IMR-90 (cell line): ENCODE measurements at regions not wholly inside any gene's neighbourhood (a gene's known extent, or its start where the extent isn't known, plus 50 kb on each side); places are given as distances from the start of the nearest gene placed in this dataset.

Source experiments
- ATAC-seq: fragments of 200-7000 bp; cut with Tn5 transposase; 2 replicates; pipeline ENCODE4 v1.9.1; 2020; ENCODE audit warnings: low read depth, mild to moderate bottlenecking, moderate library complexity
- BruUV-seq: library from RNA; stranded (reverse); fragments of 400-500 nt; replicated peaks from 2 replicates; lab custom pipeline; 2021; lab: Mats Ljungman, UMichigan
- CTCF ChIA-PET: fragments of 300-600 bp; formaldehyde crosslinking; extraction: SDS; loops from one replicate; lab custom pipeline; 2021; ENCODE audit warnings: antibody characterized with exemption; lab: Yijun Ruan, JAX
- POLR2A ChIA-PET: fragments of 300-600 bp; sonication (Branson Sonifier 250); formaldehyde crosslinking; loops from one replicate; lab custom pipeline; 2022; ENCODE audit warnings: antibody characterized with exemption; ENCODE audit not compliant: unreplicated experiment; lab: Charles Lee
- DNase-seq: peaks from one replicate; pipeline ENCODE4 v3.0.0; 2013
- H2AFZ ChIP-seq: replicated peaks from 2 replicates; pipeline ENCODE3; 2013; ENCODE audit warnings: low read length, mild to moderate bottlenecking; ENCODE audit not compliant: poor library complexity
- H2AK5ac ChIP-seq: 2 replicates; pipeline ENCODE4 v1.6.1; 2013; ENCODE audit warnings: low read depth, low read length, inconsistent platforms
- H2AK9ac ChIP-seq: replicated peaks from 2 replicates; pipeline ENCODE3; 2013; ENCODE audit warnings: mild to moderate bottlenecking, low read depth, low read length, moderate library complexity; ENCODE audit not compliant: poor library complexity
- H2BK120ac ChIP-seq: 2 replicates; pipeline ENCODE4 v1.6.1; 2013; ENCODE audit warnings: low read depth, low read length, inconsistent platforms
- H2BK15ac ChIP-seq: 3 replicates; pipeline ENCODE4 v1.6.1; 2013; ENCODE audit warnings: low read depth, low read length, inconsistent platforms
- H2BK20ac ChIP-seq: 2 replicates; pipeline ENCODE4 v1.6.1; 2013; ENCODE audit warnings: low read depth, mild to moderate bottlenecking, inconsistent platforms, low read length, moderate library complexity
- H2BK5ac ChIP-seq: 2 replicates; pipeline ENCODE4 v1.6.1; 2013; ENCODE audit warnings: mild to moderate bottlenecking, low read depth, low read length, inconsistent platforms; ENCODE audit not compliant: poor library complexity, severe bottlenecking
- H3K14ac ChIP-seq: replicated peaks from 2 replicates; pipeline ENCODE4 v1.6.1; 2013; ENCODE audit warnings: low read depth, low read length, inconsistent platforms
- H3K18ac ChIP-seq: 2 replicates; pipeline ENCODE4 v1.6.1; 2013; ENCODE audit warnings: low read depth, low read length, control low read depth
- H3K23ac ChIP-seq: 2 replicates; pipeline ENCODE4 v1.6.1; 2013; ENCODE audit warnings: low read depth, low read length, inconsistent platforms
- H3K27ac ChIP-seq: 2 replicates; pipeline ENCODE4 v1.5.1; 2013; ENCODE audit warnings: mild to moderate bottlenecking, control low read depth, low read length; ENCODE audit not compliant: insufficient read depth
- H3K27me3 ChIP-seq: 2 replicates; pipeline ENCODE4 v1.6.1; 2013; ENCODE audit warnings: low read length; ENCODE audit not compliant: control insufficient read depth, insufficient read depth
- H3K36me3 ChIP-seq: 2 replicates; pipeline ENCODE4 v1.6.1; 2013; ENCODE audit warnings: low read length, mixed read lengths; ENCODE audit not compliant: control insufficient read depth, insufficient read depth
- H3K4ac ChIP-seq: 2 replicates; pipeline ENCODE4 v1.6.1; 2013; ENCODE audit warnings: low read depth, low read length, inconsistent platforms
- H3K4me1 ChIP-seq: 2 replicates; pipeline ENCODE4 v1.6.1; 2013; ENCODE audit warnings: low read length, mixed read lengths; ENCODE audit not compliant: control insufficient read depth, insufficient read depth
- H3K4me2 ChIP-seq: 2 replicates; pipeline ENCODE4 v1.6.1; 2013; ENCODE audit warnings: low read depth, mild to moderate bottlenecking, control low read depth, low read length, moderate library complexity
- H3K4me3 ChIP-seq: 2 replicates; pipeline ENCODE4 v1.5.1; 2013; ENCODE audit warnings: low read depth, mild to moderate bottlenecking, control low read depth, low read length, moderate library complexity; ENCODE audit not compliant: insufficient read depth
- H3K56ac ChIP-seq: 2 replicates; pipeline ENCODE4 v1.6.1; 2013; ENCODE audit warnings: low read length, inconsistent platforms; ENCODE audit not compliant: insufficient read depth; ENCODE audit errors: extremely low read depth
- H3K79me1 ChIP-seq, 2 experiments: 2 replicates each; pipeline ENCODE4 v1.6.1; 2013; ENCODE audit warnings: low read length in 2 of 2, inconsistent platforms in 1 of 2, low read depth in 1 of 2
- H3K9ac ChIP-seq: 2 replicates; pipeline ENCODE4 v1.6.1; 2013; ENCODE audit warnings: low read depth, low read length, control low read depth
- H3K9me1 ChIP-seq: 2 replicates; pipeline ENCODE4 v1.6.1; 2013; ENCODE audit warnings: low read length, inconsistent platforms; ENCODE audit not compliant: insufficient read depth
- H3K9me3 ChIP-seq: 2 replicates; pipeline ENCODE4 v1.6.1; 2013; ENCODE audit warnings: low read length; ENCODE audit not compliant: control insufficient read depth, insufficient read depth
- H4K20me1 ChIP-seq: 2 replicates; pipeline ENCODE4 v1.6.1; 2013; ENCODE audit warnings: low read length, inconsistent platforms; ENCODE audit not compliant: insufficient read depth
- H4K5ac ChIP-seq: 2 replicates; pipeline ENCODE4 v1.6.1; 2013; ENCODE audit warnings: mild to moderate bottlenecking, low read depth, low read length, control low read depth
- H4K8ac ChIP-seq, 2 experiments: 2 replicates each; pipeline ENCODE4 v1.6.1; 2013; ENCODE audit warnings: low read depth in 2 of 2, low read length in 2 of 2, control low read depth in 1 of 2, inconsistent platforms in 1 of 2
- H4K91ac ChIP-seq: 2 replicates; pipeline ENCODE4 v1.6.1; 2013; ENCODE audit warnings: low read depth, low read length, inconsistent platforms; ENCODE audit not compliant: insufficient read depth
- BHLHE40 ChIP-seq: fragments of 150-350 bp; IDR thresholded peaks from 2 replicates; pipeline ENCODE4 v1.6.1; 2016; ENCODE audit warnings: mild to moderate bottlenecking, low read depth, low read length
- NFE2L2 ChIP-seq: fragments of 150-350 bp; IDR thresholded peaks from 2 replicates; pipeline ENCODE4 v1.6.1; 2016; ENCODE audit warnings: low read depth, mild to moderate bottlenecking, low read length
- SMC3 ChIP-seq: fragments of 150-350 bp; IDR thresholded peaks from 2 replicates; pipeline ENCODE4 v1.6.1; 2016; ENCODE audit warnings: low read depth, mild to moderate bottlenecking, antibody characterized with exemption, low read length, moderate library complexity
- USF2 ChIP-seq: fragments of 150-350 bp; IDR thresholded peaks from 2 replicates; pipeline ENCODE4 v1.6.1; 2017; ENCODE audit warnings: mild to moderate bottlenecking, antibody characterized with exemption, low read length, low read depth
- WGBS, 2 experiments: methylation state at CpG; one replicate each; pipeline versions ENCODE4 v1.1.5 to v1.1.7; 2013; ENCODE audit warnings: missing lambda C conversion rate in 2 of 2; ENCODE audit not compliant: insufficient read length in 1 of 2; ENCODE audit errors: extremely low coverage in 2 of 2; 5-methylcytosine and 5-hydroxymethylcytosine counted together
- dilution Hi-C: fragments of 300-500 bp; cut with HindIII; formaldehyde crosslinking; loops from one replicate; pipeline ENCODE4 v1.14.3; 2018; ENCODE audit warnings: low sequenced_read_pairs; ENCODE audit not compliant: unreplicated experiment
- in situ Hi-C: fragments of 300-500 bp; cut with MboI; formaldehyde crosslinking; loops from 3 replicates; pipeline ENCODE4 v1.14.3; 2019; ENCODE audit warnings: low sequenced_read_pairs, inconsistent platforms, mixed read lengths
- intact Hi-C: fragments of 100-400 bp; cut with micrococcal nuclease; formaldehyde crosslinking; loops from 2 replicates; pipeline ENCODE4 v1.10.0; 2022

- peaks cover 3% of the 10 kb centered on the region; the same call in 1 of the 2 replicates for H3K9me3 ChIP-seq
- no peaks in the 10 kb centered on the region for H4K20me1 ChIP-seq
- H3K79me1 ChIP-seq, result no peaks in the 10 kb centered on the region
- 60% methylated on average over 1 of the region's 4 CpGs; no CpG with 5 or more reads in 1 of the 2 experiments for WGBS, 2 experiments
- no peak overlapping the region for H3K56ac ChIP-seq
- H2BK120ac ChIP-seq, result no peak overlapping the region
- H2AK9ac ChIP-seq, result no peak overlapping the region
- peaks cover 3% of the 10 kb centered on the region for H3K4me1 ChIP-seq
- 0 out of 4 replicates have a peak overlapping the region, but pooled peaks of 1 of the 2 experiments have one; percentile 21 for H4K8ac ChIP-seq
- no peak overlapping the region for H3K23ac ChIP-seq
- no peak overlapping the region for H3K4me2 ChIP-seq
- no peak for TF ChIP-seq BHLHE40
- no peak for TF ChIP-seq USF2
- no peak for TF ChIP-seq NFE2L2
- TF ChIP-seq SMC3, result no peak
- ATAC-seq, result no peak
- DNase-seq, result no peak
- no peak overlapping the region for H3K4me3 ChIP-seq
- H3K27me3 ChIP-seq, result no peaks in the 10 kb centered on the region
- H2AK5ac ChIP-seq, result peak overlapping the region; percentile 20; the same call in 1 of the 2 replicates
- dilution Hi-C loops, result no loop called here
- no peak overlapping the region for H2BK15ac ChIP-seq
- 0 out of 2 replicates have a peak overlapping the region, but pooled peaks have one; percentile 18 for H3K4ac ChIP-seq
- H3K36me3 ChIP-seq, result no peaks in the 10 kb centered on the region
- no peak overlapping the region for H4K5ac ChIP-seq
- peak overlapping the region; percentile 8 for H2AFZ ChIP-seq
- no peak overlapping the region for H2BK20ac ChIP-seq
- H4K91ac ChIP-seq, result no peak overlapping the region; the same call in 1 of the 2 replicates
- in situ Hi-C loops, result no loop called here
- no peak overlapping the region for H2BK5ac ChIP-seq
- no peak overlapping the region for H3K27ac ChIP-seq
- no peak overlapping the region for H3K9ac ChIP-seq
- no peak overlapping the region for H3K14ac ChIP-seq
- POLR2A ChIA-PET, result no interaction called here
- no TSS peak for BruUV-seq
- H3K18ac ChIP-seq, result no peak overlapping the region
- no peaks in the 10 kb centered on the region for H3K9me1 ChIP-seq
- CTCF ChIA-PET, result no interaction called here
- intact Hi-C loops, result no loop called here
Observed at GRCh38 chr15:58380280-58380945, 51.4 kb upstream of the LIPC start.
